ENCODE measurements at regions not wholly inside any gene's neighbourhood (a gene's known extent, or its start where the extent isn't known, plus 50 kb on each side); places are given as distances from the start of the nearest gene placed in this dataset.

DNA sequence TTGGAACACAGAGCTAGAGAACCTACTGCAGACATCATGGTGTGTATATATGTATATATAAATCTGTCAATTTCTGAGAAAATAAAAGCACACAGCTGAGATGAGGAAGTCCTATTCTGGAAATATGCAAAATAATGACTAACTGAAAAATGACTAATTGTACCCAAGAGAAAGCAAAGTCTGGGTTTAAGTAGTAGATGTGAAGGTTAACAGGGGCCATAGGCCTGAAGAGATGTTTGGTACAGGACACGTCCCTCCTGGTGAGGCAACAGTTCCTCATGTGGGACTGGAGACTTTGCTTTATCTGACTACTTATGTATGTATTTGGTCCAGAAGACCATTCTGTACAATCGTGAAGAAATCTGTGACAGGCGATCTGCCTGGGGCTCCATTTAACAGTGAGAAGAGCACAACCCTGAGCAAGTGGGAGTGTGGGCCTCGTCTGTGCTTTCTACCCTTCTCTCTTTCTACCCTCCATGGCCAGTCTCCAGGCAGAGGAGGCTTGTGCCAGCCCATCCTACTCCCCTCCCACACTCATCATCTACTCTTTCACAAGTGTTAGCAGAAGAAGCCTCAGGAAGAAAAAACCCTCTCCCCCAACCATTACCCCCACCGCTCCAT, 67.5 kb downstream of the SLC41A2 start:
- no peak for TF ChIP-seq ZNF274 (IDR thresholded peaks at IDR 0.05; ENCODE audit: low read depth, low read length)
- TF ChIP-seq SUZ12 (IDR thresholded peaks at IDR 0.05; ENCODE audit: extremely low read depth, insufficient read depth, insufficient read length): no peak

Measured in NT2/D1 (cell line).